ENCODE measurements at regions not wholly inside any gene's neighbourhood (a gene's known extent, or its start where the extent isn't known, plus 50 kb on each side); places are given as distances from the start of the nearest gene placed in this dataset.

- DNase-seq (ENCODE audit: low read depth, low spot score) = no peak
- H3K9me3 ChIP-seq (replicated peaks; ENCODE audit: control insufficient read depth, insufficient read depth, low read length) = no peaks in the 10 kb centered on the region; the same call in 2 of the 3 replicates
- ATAC-seq = peak; percentile 74
- H3K4me2 ChIP-seq (ENCODE audit: control insufficient read depth, insufficient read depth) = no peak overlapping the region
- no peaks in the 10 kb centered on the region for H3K36me3 ChIP-seq (ENCODE audit: control insufficient read depth in 2 of 2, insufficient read depth in 2 of 2, low read length in 1 of 2)
- ChIA-PET RAD21 (ENCODE audit: unreplicated experiment) (no interaction called here), POLR2A (no interaction called here), CTCF (interaction anchor here (1.0 to 2.1 kb wide), 4 partner anchors 24 to 131 kb away, joined by 3 to 6 read pairs (median 4); no protein-coding TSS in a partner anchor), SMC1A (ENCODE audit: uncharacterized antibody, unreplicated experiment) (interaction anchor here (0.8 to 3.5 kb wide), 2 partner anchors 10 to 100 kb away, joined by 3 to 12 read pairs; no protein-coding TSS in a partner anchor)
- H3K27me3 ChIP-seq (replicated peaks in 1 of 2; ENCODE audit: control insufficient read depth in 2 of 2, insufficient read depth in 2 of 2, low read length in 1 of 2) = no peaks in the 10 kb centered on the region
- H3K4me3 ChIP-seq = no peak overlapping the region
- no TSS peak for BruUV-seq (replicated peaks)
- H3K27ac ChIP-seq (ENCODE audit: control insufficient read depth, insufficient read depth) = no peak overlapping the region
- 50% methylated on average over 2 of the region's 2 CpGs for WGBS (ENCODE audit: insufficient coverage, insufficient replicate concordance, low lambda C conversion rate, missing lambda C conversion rate)
- in situ Hi-C loops (cut with MboI) (no loop called here), intact Hi-C loops (cut with micrococcal nuclease; ENCODE audit: unreplicated experiment) (no loop called here)
- no peaks in the 10 kb centered on the region for H3K79me2 ChIP-seq (ENCODE audit: control insufficient read depth, insufficient read depth, low read length)
- FAIRE-seq = no peak
- H3K9ac ChIP-seq (ENCODE audit: control insufficient read depth, insufficient read depth, low read length) = no peak overlapping the region
- no peak for TF ChIP-seq CEBPB (IDR thresholded peaks at IDR 0.05; ENCODE audit: borderline replicate concordance in 1 of 2, low read depth in 2 of 2, low read length in 2 of 2)
- TF ChIP-seq SUPT20H (IDR thresholded peaks at IDR 0.05; ENCODE audit: borderline replicate concordance, control insufficient read depth, low read depth, low read length) = no peak
- TF ChIP-seq IKZF2 (IDR thresholded peaks at IDR 0.05) = 0 out of 4 replicates have a peak, but pooled peaks of 1 of the 2 experiments have one; percentile 21
- TF ChIP-seq RELA (IDR thresholded peaks at IDR 0.05; ENCODE audit: borderline replicate concordance, partially characterized antibody) = no peak
- H4K20me1 ChIP-seq (ENCODE audit: control insufficient read depth, insufficient read depth) = no peaks in the 10 kb centered on the region
- H3K4me1 ChIP-seq (ENCODE audit: control insufficient read depth, insufficient read depth, low read length) = no peaks in the 10 kb centered on the region
- H2AFZ ChIP-seq (ENCODE audit: control insufficient read depth, low read depth, low read length) = no peak overlapping the region
Measured at GRCh38 chr1:224488806-224489499, 54.4 kb upstream of the WDR26 start.

- Histone ChIP-seq H3K9me3 (replicated peaks; ENCODE audit: control insufficient read depth, insufficient read depth, low read length) (no peaks in the 10 kb centered on the region; the same call in 2 of the 3 replicates), H3K4me1 (ENCODE audit: control insufficient read depth, insufficient read depth, low read length) (no peaks in the 10 kb centered on the region), H3K27me3 (replicated peaks in 1 of 2; ENCODE audit: control insufficient read depth in 2 of 2, insufficient read depth in 2 of 2, low read length in 1 of 2) (no peaks in the 10 kb centered on the region), H4K20me1 (ENCODE audit: control insufficient read depth, insufficient read depth) (no peaks in the 10 kb centered on the region), H3K27ac (ENCODE audit: control insufficient read depth, insufficient read depth) (no peak overlapping the region), H3K9ac (ENCODE audit: control insufficient read depth, insufficient read depth, low read length) (no peak overlapping the region), H3K4me3 (no peak overlapping the region), H3K4me2 (ENCODE audit: control insufficient read depth, insufficient read depth) (no peak overlapping the region), H3K36me3 (ENCODE audit: control insufficient read depth in 2 of 2, insufficient read depth in 2 of 2, low read length in 1 of 2) (no peaks in the 10 kb centered on the region), H3K79me2 (ENCODE audit: control insufficient read depth, insufficient read depth, low read length) (no peaks in the 10 kb centered on the region), H2AFZ (ENCODE audit: control insufficient read depth, low read depth, low read length) (peak overlapping the region; percentile 4; the same call in 1 of the 2 replicates)
- peak; percentile 31; the same call in 2 of the 3 replicates for ATAC-seq
- BruUV-seq (replicated peaks) = no TSS peak
- no peak for TF ChIP-seq PAX8 (IDR thresholded peaks at IDR 0.05)
- TF ChIP-seq IKZF2 (IDR thresholded peaks at IDR 0.05) = 0 out of 4 replicates have a peak, but pooled peaks of 1 of the 2 experiments have one; percentile 3
- TF ChIP-seq MLLT1 (IDR thresholded peaks at IDR 0.05) = no peak
- TF ChIP-seq SMAD1 (IDR thresholded peaks at IDR 0.05; ENCODE audit: low read depth, partially characterized antibody) = no peak
- ChIA-PET RAD21 (ENCODE audit: unreplicated experiment) (no interaction called here), CTCF (interaction anchor here (1.0 kb wide), 2 partner anchors 23 to 132 kb away, joined by 3 read pairs; no protein-coding TSS in a partner anchor), SMC1A (ENCODE audit: uncharacterized antibody, unreplicated experiment) (interaction anchor here (0.8 to 3.5 kb wide), 2 partner anchors 9 to 99 kb away, joined by 3 to 12 read pairs; no protein-coding TSS in a partner anchor), POLR2A (no interaction called here)
- no peak for DNase-seq (ENCODE audit: low read depth, low spot score)
- in situ Hi-C loops (cut with MboI) = no loop called here
- intact Hi-C loops (cut with micrococcal nuclease; ENCODE audit: unreplicated experiment) = no loop called here
- no peak for FAIRE-seq
- WGBS (ENCODE audit: insufficient coverage, insufficient replicate concordance, low lambda C conversion rate, missing lambda C conversion rate) = 74% methylated on average over 5 of the region's 5 CpGs
Measured at GRCh38 chr1:224489534-224490365, 55.2 kb upstream of the WDR26 start.

All from GM12878 (cell line).